ENCODE measurements at regions not wholly inside any gene's neighbourhood (a gene's known extent, or its start where the extent isn't known, plus 50 kb on each side); places are given as distances from the start of the nearest gene placed in this dataset.

- DNase-seq (ENCODE audit: low spot score in 2 of 2) = no peak
- H3K4me1 ChIP-seq = no peaks in the 10 kb centered on the region
- H3K4me3 ChIP-seq = no peak overlapping the region
- no peaks in the 10 kb centered on the region for H3K36me3 ChIP-seq
- H3K27ac ChIP-seq = no peak overlapping the region
- TF ChIP-seq POLR2A (IDR thresholded peaks at IDR 0.05) (no peak), CTCF (IDR thresholded peaks at IDR 0.05) (no peak), EP300 (IDR thresholded peaks at IDR 0.05) (no peak)
- no peaks in the 10 kb centered on the region for H3K9me3 ChIP-seq
- peaks cover 0 to 11% of the 10 kb centered on the region in 2 donors for H3K27me3 ChIP-seq
- WGBS, 2 donors = 87 to 100% methylated on average over 3 of the region's 3 CpGs
Measured at GRCh38 chrX:42129022-42129940, 205.9 kb upstream of the CASK start.

GRCh38 chrX:42128587-42128986 is 205.2 kb upstream of the CASK start:
- H3K27me3 ChIP-seq = peaks cover 0 to 11% of the 10 kb centered on the region in 2 donors
- 67 to 76% methylated on average over 4 of the region's 4 CpGs for WGBS, 2 donors
- TF ChIP-seq CTCF (IDR thresholded peaks at IDR 0.05) = no peak
- TF ChIP-seq EP300 (IDR thresholded peaks at IDR 0.05) = no peak
- TF ChIP-seq POLR2A (IDR thresholded peaks at IDR 0.05) = no peak
- no peak for DNase-seq (ENCODE audit: low spot score in 2 of 2)
- H3K4me3 ChIP-seq = no peak overlapping the region
- H3K4me1 ChIP-seq = no peaks in the 10 kb centered on the region
- H3K9me3 ChIP-seq = no peaks in the 10 kb centered on the region
- no peak overlapping the region for H3K27ac ChIP-seq
- H3K36me3 ChIP-seq = no peaks in the 10 kb centered on the region

GRCh38 chrX:42128020-42128419 is 204.7 kb upstream of the CASK start:
- Histone ChIP-seq H3K27me3 (peaks cover 0 to 11% of the 10 kb centered on the region in 2 donors), H3K9me3 (no peaks in the 10 kb centered on the region), H3K4me1 (no peaks in the 10 kb centered on the region), H3K36me3 (no peaks in the 10 kb centered on the region), H3K4me3 (no peak overlapping the region), H3K27ac (no peak overlapping the region)
- TF ChIP-seq POLR2A (IDR thresholded peaks at IDR 0.05) (no peak), EP300 (IDR thresholded peaks at IDR 0.05) (no peak), CTCF (IDR thresholded peaks at IDR 0.05) (no peak)
- no peak for DNase-seq (ENCODE audit: low spot score in 2 of 2)
- WGBS, 2 donors = 51 to 54% methylated on average over 2 of the region's 2 CpGs

- TF ChIP-seq CTCF (IDR thresholded peaks at IDR 0.05) (no peak), POLR2A (IDR thresholded peaks at IDR 0.05) (no peak), EP300 (IDR thresholded peaks at IDR 0.05) (no peak)
- H3K27me3 ChIP-seq = peaks cover 0 to 11% of the 10 kb centered on the region in 2 donors
- whole genome bisulfite sequencing, 2 donors = 8 to 36% methylated on average over 1 of the region's 1 CpG
Measured at GRCh38 chrX:42127563-42127962, 204.2 kb upstream of the CASK start.

GRCh38 chrX:42123369-42123768 is 200.0 kb upstream of the CASK start:
- no peak overlapping the region for H3K4me3 ChIP-seq
- no peak for TF ChIP-seq EP300 (IDR thresholded peaks at IDR 0.05)
- no peak for TF ChIP-seq POLR2A (IDR thresholded peaks at IDR 0.05)
- TF ChIP-seq CTCF (IDR thresholded peaks at IDR 0.05) = no peak
- WGBS, 2 donors = 81 to 94% methylated on average over 4 of the region's 4 CpGs

More at GRCh38 chrX:42127563-42127962, 204.2 kb upstream of the CASK start:
- Histone ChIP-seq H3K36me3 (no peaks in the 10 kb centered on the region), H3K27ac (no peak overlapping the region), H3K4me1 (no peaks in the 10 kb centered on the region), H3K4me3 (no peak overlapping the region), H3K9me3 (no peaks in the 10 kb centered on the region)
- no peak for DNase-seq (ENCODE audit: low spot score in 2 of 2)

More at GRCh38 chrX:42123369-42123768, 200.0 kb upstream of the CASK start:
- no peaks in the 10 kb centered on the region for H3K27me3 ChIP-seq
- DNase-seq (ENCODE audit: low spot score in 2 of 2) = no peak
- no peaks in the 10 kb centered on the region for H3K4me1 ChIP-seq
- H3K9me3 ChIP-seq = no peaks in the 10 kb centered on the region
- no peak overlapping the region for H3K27ac ChIP-seq
- no peaks in the 10 kb centered on the region for H3K36me3 ChIP-seq

Measured in tibial nerve (tissue), 4 donors.